ENCODE measurements at regions not wholly inside any gene's neighbourhood (a gene's known extent, or its start where the extent isn't known, plus 50 kb on each side); places are given as distances from the start of the nearest gene placed in this dataset.

DNA sequence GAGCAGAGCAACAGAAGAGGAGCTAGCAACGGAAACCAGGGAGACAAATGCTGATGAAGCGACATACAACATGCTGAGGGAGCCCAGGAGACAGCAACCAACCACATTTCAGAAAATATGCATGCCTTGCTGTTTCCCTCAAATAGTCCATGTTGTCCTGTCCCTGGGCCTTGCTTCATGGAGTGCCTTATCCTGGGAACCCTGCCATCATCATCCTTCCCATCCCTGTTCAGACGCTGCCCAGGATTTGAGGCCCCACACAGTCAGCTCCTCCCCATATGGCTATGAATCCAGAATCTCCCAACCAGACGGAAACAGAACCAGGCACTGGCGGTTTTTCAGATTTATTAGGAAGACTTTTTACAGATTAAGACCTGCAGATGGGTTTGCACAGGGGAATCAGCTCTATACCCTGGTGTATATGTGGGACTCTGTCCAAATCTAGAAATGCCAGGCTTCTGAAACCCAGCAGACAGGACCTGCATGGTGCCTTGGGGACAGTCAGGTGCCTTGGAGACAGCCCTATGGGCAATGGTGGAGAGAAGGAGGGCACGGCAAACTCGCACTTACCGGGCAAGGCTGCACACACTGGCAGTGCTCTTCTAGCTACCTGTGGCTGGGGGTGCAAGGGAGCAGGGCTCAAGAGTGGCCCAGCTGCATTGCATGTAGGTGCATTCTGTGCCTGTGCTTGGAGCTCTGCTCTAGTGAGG, 199.7 kb upstream of the MAMLD1 start:
- no peaks in the 10 kb centered on the region for H3K9me3 ChIP-seq (ENCODE audit: control insufficient read depth, low read length)
- no peak overlapping the region for H3K4ac ChIP-seq (ENCODE audit: low read depth in 1 of 2, low read length in 2 of 2)
- no peak overlapping the region for H2AFZ ChIP-seq (ENCODE audit: low read depth, low read length)
- no peak overlapping the region for H2BK15ac ChIP-seq (ENCODE audit: low read depth, poor library complexity, severe bottlenecking)
- H2BK120ac ChIP-seq (ENCODE audit: low read depth, low read length): no peak overlapping the region
- H3K14ac ChIP-seq (ENCODE audit: low read length in 2 of 2): no peak overlapping the region
- peaks cover 7% of the 10 kb centered on the region for H3K4me1 ChIP-seq (ENCODE audit: control insufficient read depth, insufficient read depth, low read depth, low read length)
- H3K27me3 ChIP-seq (ENCODE audit: control insufficient read depth in 1 of 2, insufficient read depth in 1 of 2, low read length in 2 of 2): peaks cover 0 to 45% of the 10 kb centered on the region in 2 experiments
- H3K27ac ChIP-seq (ENCODE audit: low read length, poor library complexity, severe bottlenecking): no peak overlapping the region
- WGBS: 92% methylated on average over 7 of the region's 8 CpGs
- H3K4me2 ChIP-seq (ENCODE audit: low read length, poor library complexity, severe bottlenecking): no peak overlapping the region
- no peaks in the 10 kb centered on the region for H3K79me1 ChIP-seq (replicated peaks; ENCODE audit: low read length, poor library complexity, severe bottlenecking)
- H3K36me3 ChIP-seq (ENCODE audit: control insufficient read depth in 1 of 2, insufficient read depth in 2 of 2, low read depth in 1 of 2, low read length in 2 of 2): no peaks in the 10 kb centered on the region
- no peak overlapping the region for H3K18ac ChIP-seq (ENCODE audit: low read depth in 1 of 2, low read length in 2 of 2)
- H2AK5ac ChIP-seq (ENCODE audit: low read length, severe bottlenecking): no peak overlapping the region
- no peak overlapping the region for H4K8ac ChIP-seq (ENCODE audit: low read length)
- H2BK12ac ChIP-seq (ENCODE audit: low read length in 2 of 2): no peak overlapping the region
- H3K4me3 ChIP-seq (ENCODE audit: insufficient read depth in 1 of 2, low read depth in 1 of 2, low read length in 2 of 2): no peak overlapping the region
- DNase-seq: no peak
- no peak overlapping the region for H2BK5ac ChIP-seq (ENCODE audit: low read depth, low read length, poor library complexity, severe bottlenecking)
- H3K9ac ChIP-seq (ENCODE audit: low read length): no peak overlapping the region
- no peak overlapping the region for H3K23ac ChIP-seq (ENCODE audit: low read length in 2 of 2)
- H4K91ac ChIP-seq (ENCODE audit: low read length): no peak overlapping the region

- no peak overlapping the region for H3K27ac ChIP-seq (ENCODE audit: low read length, poor library complexity, severe bottlenecking)
- no peak overlapping the region for H2BK12ac ChIP-seq (ENCODE audit: low read length in 2 of 2)
- H4K8ac ChIP-seq (ENCODE audit: low read length): no peak overlapping the region
- no peak overlapping the region for H3K18ac ChIP-seq (ENCODE audit: low read depth in 1 of 2, low read length in 2 of 2)
- no peak overlapping the region for H2BK5ac ChIP-seq (ENCODE audit: low read depth, low read length, poor library complexity, severe bottlenecking)
- WGBS: 92% methylated on average over 4 of the region's 4 CpGs
- H3K9me3 ChIP-seq (ENCODE audit: control insufficient read depth, low read length): no peaks in the 10 kb centered on the region
- no peak overlapping the region for H4K91ac ChIP-seq (ENCODE audit: low read length)
- peaks cover 0 to 40% of the 10 kb centered on the region in 2 experiments for H3K27me3 ChIP-seq (ENCODE audit: control insufficient read depth in 1 of 2, insufficient read depth in 1 of 2, low read length in 2 of 2)
- H3K14ac ChIP-seq (ENCODE audit: low read length in 2 of 2): no peak overlapping the region
- no peaks in the 10 kb centered on the region for H3K79me1 ChIP-seq (replicated peaks; ENCODE audit: low read length, poor library complexity, severe bottlenecking)
- H3K4ac ChIP-seq (ENCODE audit: low read depth in 1 of 2, low read length in 2 of 2): no peak overlapping the region
- no peak overlapping the region for H3K4me3 ChIP-seq (ENCODE audit: insufficient read depth in 1 of 2, low read depth in 1 of 2, low read length in 2 of 2)
- DNase-seq: no peak
- H3K36me3 ChIP-seq (ENCODE audit: control insufficient read depth in 1 of 2, insufficient read depth in 2 of 2, low read depth in 1 of 2, low read length in 2 of 2): no peaks in the 10 kb centered on the region
- H2BK120ac ChIP-seq (ENCODE audit: low read depth, low read length): no peak overlapping the region
- H2AK5ac ChIP-seq (ENCODE audit: low read length, severe bottlenecking): no peak overlapping the region
- H3K23ac ChIP-seq (ENCODE audit: low read length in 2 of 2): no peak overlapping the region
- H3K4me2 ChIP-seq (ENCODE audit: low read length, poor library complexity, severe bottlenecking): no peak overlapping the region
- H3K9ac ChIP-seq (ENCODE audit: low read length): no peak overlapping the region
- H3K4me1 ChIP-seq (ENCODE audit: control insufficient read depth, insufficient read depth, low read depth, low read length): peaks cover 7% of the 10 kb centered on the region
- H2BK15ac ChIP-seq (ENCODE audit: low read depth, poor library complexity, severe bottlenecking): no peak overlapping the region
- H2AFZ ChIP-seq (ENCODE audit: low read depth, low read length): no peak overlapping the region
These were observed 199.0 kb upstream of the MAMLD1 start for GRCh38 chrX:150163956-150164726.

- Histone ChIP-seq H2BK5ac (ENCODE audit: low read depth, low read length, poor library complexity, severe bottlenecking) (no peak overlapping the region), H3K4me2 (ENCODE audit: low read length, poor library complexity, severe bottlenecking) (no peak overlapping the region), H4K91ac (ENCODE audit: low read length) (no peak overlapping the region), H3K18ac (ENCODE audit: low read depth in 1 of 2, low read length in 2 of 2) (no peak overlapping the region), H2AFZ (ENCODE audit: low read depth, low read length) (no peak overlapping the region), H2BK15ac (ENCODE audit: low read depth, poor library complexity, severe bottlenecking) (no peak overlapping the region), H3K14ac (ENCODE audit: low read length in 2 of 2) (no peak overlapping the region), H3K27ac (ENCODE audit: low read length, poor library complexity, severe bottlenecking) (no peak overlapping the region), H3K9me3 (ENCODE audit: control insufficient read depth, low read length) (no peaks in the 10 kb centered on the region), H3K4ac (ENCODE audit: low read depth in 1 of 2, low read length in 2 of 2) (no peak overlapping the region), H2AK5ac (ENCODE audit: low read length, severe bottlenecking) (no peak overlapping the region), H3K4me1 (ENCODE audit: control insufficient read depth, insufficient read depth, low read depth, low read length) (peaks cover 7% of the 10 kb centered on the region), H3K36me3 (ENCODE audit: control insufficient read depth in 1 of 2, insufficient read depth in 2 of 2, low read depth in 1 of 2, low read length in 2 of 2) (no peaks in the 10 kb centered on the region), H3K27me3 (ENCODE audit: control insufficient read depth in 1 of 2, insufficient read depth in 1 of 2, low read length in 2 of 2) (peaks cover 0 to 36% of the 10 kb centered on the region in 2 experiments), H2BK12ac (ENCODE audit: low read length in 2 of 2) (no peak overlapping the region), H2BK120ac (ENCODE audit: low read depth, low read length) (no peak overlapping the region), H3K23ac (ENCODE audit: low read length in 2 of 2) (no peak overlapping the region), H4K8ac (ENCODE audit: low read length) (no peak overlapping the region), H3K9ac (ENCODE audit: low read length) (no peak overlapping the region), H3K79me1 (replicated peaks; ENCODE audit: low read length, poor library complexity, severe bottlenecking) (no peaks in the 10 kb centered on the region), H3K4me3 (ENCODE audit: insufficient read depth in 1 of 2, low read depth in 1 of 2, low read length in 2 of 2) (no peak overlapping the region)
- WGBS: 75% methylated on average over 4 of the region's 4 CpGs
- DNase-seq: no peak
These were observed 198.0 kb upstream of the MAMLD1 start for GRCh38 chrX:150164971-150165600.
